PFSK-1 (cell line): ENCODE measurements at regions not wholly inside any gene's neighbourhood (a gene's known extent, or its start where the extent isn't known, plus 50 kb on each side); places are given as distances from the start of the nearest gene placed in this dataset.

Experiments
- POLR2AphosphoS5 ChIP-seq: IDR thresholded peaks from 2 replicates; pipeline ENCODE4 v1.6.1; 2012; ENCODE audit warnings: low read depth, mild to moderate bottlenecking, control low read depth, low read length, moderate library complexity
- REST ChIP-seq, 2 experiments: IDR thresholded peaks; 2 replicates each; pipeline versions ENCODE4 v1.6.1 to v1.8.0; 2011 to 2012; ENCODE audit warnings: low read depth in 2 of 2, low read length in 2 of 2, control low read depth in 1 of 2, inconsistent platforms in 1 of 2, mild to moderate bottlenecking in 1 of 2, moderate library complexity in 1 of 2; ENCODE audit not compliant: insufficient read depth in 1 of 2
- TAF1 ChIP-seq: IDR thresholded peaks from 2 replicates; pipeline ENCODE4 v1.6.1; 2012; ENCODE audit warnings: low read length, control low read depth, borderline replicate concordance; ENCODE audit not compliant: insufficient read depth

DNA sequence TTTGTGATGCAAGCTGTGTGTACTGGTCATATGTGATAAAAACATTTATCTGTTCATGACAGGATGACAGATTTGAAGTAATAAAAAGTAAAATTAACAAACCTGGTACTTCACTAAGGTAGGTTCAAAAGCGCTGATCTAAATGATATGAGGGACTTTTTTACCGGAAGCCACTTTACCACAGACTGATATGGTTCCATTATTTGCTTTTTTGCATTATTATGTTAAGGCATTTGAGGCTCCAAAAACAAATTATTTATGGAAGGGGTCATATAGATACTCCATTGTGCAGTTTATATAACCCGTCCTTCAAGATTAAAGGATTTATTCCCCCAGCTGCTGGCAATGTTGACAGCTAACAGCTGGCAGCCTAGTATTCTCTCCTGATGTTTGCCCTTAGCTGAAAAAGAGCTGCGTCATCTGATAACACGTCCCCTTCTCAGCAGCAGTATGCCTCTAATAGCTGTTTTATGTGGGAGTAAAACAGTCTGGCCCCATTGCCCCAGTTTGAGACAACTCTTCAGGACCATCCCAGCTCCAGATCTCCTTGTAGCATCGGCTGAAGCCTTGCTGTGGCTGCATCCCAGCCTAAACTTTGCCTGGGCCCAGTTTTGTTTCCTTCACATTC, 84.8 kb upstream of the XIRP2 start:
- TF ChIP-seq TAF1: no peak
- no peak for TF ChIP-seq POLR2AphosphoS5
- TF ChIP-seq REST (IDR thresholded peaks at IDR 0.05; ENCODE audit: insufficient read depth in 1 of 2, low read depth in 2 of 2, low read length in 2 of 2): no peak
